Skeletal muscle satellite cell (primary cell): ENCODE measurements at regions not wholly inside any gene's neighbourhood (a gene's known extent, or its start where the extent isn't known, plus 50 kb on each side); places are given as distances from the start of the nearest gene placed in this dataset.

Experiments
- H3K27me3 ChIP-seq: 2 replicates; pipeline ENCODE4 v1.7.0; 2013; ENCODE audit warnings: low read length; ENCODE audit not compliant: control insufficient read depth, insufficient read depth
- H3K36me3 ChIP-seq: 2 replicates; pipeline ENCODE4 v1.7.0; 2013; ENCODE audit warnings: mild to moderate bottlenecking, control low read depth, low read length; ENCODE audit not compliant: insufficient read depth
- H3K4me1 ChIP-seq: 2 replicates; pipeline ENCODE4 v1.7.0; 2013; ENCODE audit warnings: low read length; ENCODE audit not compliant: control insufficient read depth, insufficient read depth
- H3K4me2 ChIP-seq: 2 replicates; pipeline ENCODE4 v1.7.0; 2013; ENCODE audit warnings: mild to moderate bottlenecking, low read length
- H3K4me3 ChIP-seq: 2 replicates; pipeline ENCODE4 v1.7.0; 2013; ENCODE audit warnings: low read length
- H3K9ac ChIP-seq: 2 replicates; pipeline ENCODE4 v1.7.0; 2013; ENCODE audit warnings: mild to moderate bottlenecking, low read depth, low read length, moderate library complexity
- H3K9me3 ChIP-seq: replicated peaks from 2 replicates; pipeline ENCODE4 v1.7.0; 2013; ENCODE audit warnings: mild to moderate bottlenecking, control low read depth, low read length

DNA sequence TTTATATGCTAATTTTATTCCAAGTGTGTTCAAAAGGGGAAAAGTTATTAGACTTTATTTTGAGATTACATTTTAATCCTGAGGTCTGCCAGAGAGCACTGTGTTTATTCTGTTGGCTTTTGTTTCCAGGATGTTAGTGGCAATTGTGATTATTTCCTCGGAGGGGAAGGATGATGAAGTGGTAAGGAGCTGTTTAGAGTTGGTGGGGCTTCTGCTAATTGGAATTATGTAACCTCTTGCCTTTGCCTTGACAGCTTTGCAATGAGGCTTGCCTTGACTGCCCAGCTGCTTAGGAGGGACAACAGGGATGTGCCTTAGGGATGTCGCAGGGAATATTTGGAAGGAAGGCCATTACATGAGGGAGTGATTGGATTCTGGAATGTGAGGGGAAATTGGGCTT lies 89.7 kb upstream of the E2F8 start:
- no peaks in the 10 kb centered on the region for H3K4me1 ChIP-seq
- no peaks in the 10 kb centered on the region for H3K36me3 ChIP-seq
- peaks cover 26% of the 10 kb centered on the region for H3K27me3 ChIP-seq
- no peak overlapping the region for H3K4me3 ChIP-seq
- H3K9ac ChIP-seq: no peak overlapping the region
- H3K4me2 ChIP-seq: no peak overlapping the region
- no peaks in the 10 kb centered on the region for H3K9me3 ChIP-seq

DNA sequence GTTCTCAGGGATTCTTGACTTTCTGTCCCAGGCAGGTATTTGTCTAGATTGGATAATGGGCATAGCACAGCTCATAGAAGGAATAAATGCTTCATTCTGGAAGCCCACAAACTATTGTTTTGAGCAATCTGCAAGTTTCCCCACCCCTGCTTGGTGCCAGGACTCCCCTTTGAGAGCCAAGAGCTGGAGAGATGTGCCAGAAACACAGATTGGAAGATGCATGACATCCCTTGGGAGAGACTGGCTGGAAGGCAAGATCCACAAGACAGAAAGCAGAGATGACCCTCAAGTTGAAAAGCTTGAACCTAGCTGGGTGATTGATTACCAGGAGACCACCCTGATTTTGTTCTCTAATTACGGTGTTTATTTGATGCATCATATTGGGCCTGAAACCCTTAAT lies 89.2 kb upstream of the E2F8 start:
- H3K4me1 ChIP-seq: no peaks in the 10 kb centered on the region
- no peak overlapping the region for H3K4me3 ChIP-seq
- no peak overlapping the region for H3K9ac ChIP-seq
- no peaks in the 10 kb centered on the region for H3K36me3 ChIP-seq
- H3K4me2 ChIP-seq: no peak overlapping the region
- H3K27me3 ChIP-seq: peaks cover 26% of the 10 kb centered on the region
- no peaks in the 10 kb centered on the region for H3K9me3 ChIP-seq

DNA sequence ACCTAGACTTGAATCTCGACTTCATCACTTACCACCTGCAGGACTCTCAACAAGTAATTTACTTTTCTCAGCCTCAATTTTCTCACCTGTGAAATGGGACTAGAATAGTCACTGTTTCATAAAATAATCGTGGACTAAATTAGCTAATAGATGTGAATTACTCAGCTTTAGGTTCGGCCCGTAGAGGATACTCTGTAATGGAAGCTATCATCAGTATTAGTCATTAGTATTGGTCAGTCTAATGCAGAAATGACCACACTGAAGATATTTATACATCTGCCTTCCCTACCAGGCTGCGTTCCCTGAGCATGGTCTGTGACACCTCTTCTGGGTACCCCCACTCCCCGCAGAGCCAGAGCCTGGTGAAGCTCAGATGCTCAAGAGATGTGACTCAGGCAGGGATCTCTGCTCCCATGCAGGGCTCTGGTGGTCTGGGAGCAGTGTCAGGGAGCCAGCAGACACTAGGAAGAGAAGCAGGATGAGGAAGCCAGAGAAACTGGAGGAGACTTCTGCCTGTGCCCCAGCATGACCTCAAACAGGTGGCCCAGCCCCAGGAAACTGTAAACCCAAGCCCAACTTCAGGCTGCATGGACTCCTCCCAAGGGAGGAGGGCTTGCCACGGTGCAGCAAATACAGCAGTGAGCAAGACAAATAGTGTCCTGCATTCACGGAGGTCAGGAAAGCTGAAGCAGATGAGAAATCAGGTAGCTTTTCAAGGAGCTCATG lies 88.0 kb upstream of the E2F8 start:
- Histone ChIP-seq H3K27me3 (peaks cover 32% of the 10 kb centered on the region), H3K9ac (no peak overlapping the region)

DNA sequence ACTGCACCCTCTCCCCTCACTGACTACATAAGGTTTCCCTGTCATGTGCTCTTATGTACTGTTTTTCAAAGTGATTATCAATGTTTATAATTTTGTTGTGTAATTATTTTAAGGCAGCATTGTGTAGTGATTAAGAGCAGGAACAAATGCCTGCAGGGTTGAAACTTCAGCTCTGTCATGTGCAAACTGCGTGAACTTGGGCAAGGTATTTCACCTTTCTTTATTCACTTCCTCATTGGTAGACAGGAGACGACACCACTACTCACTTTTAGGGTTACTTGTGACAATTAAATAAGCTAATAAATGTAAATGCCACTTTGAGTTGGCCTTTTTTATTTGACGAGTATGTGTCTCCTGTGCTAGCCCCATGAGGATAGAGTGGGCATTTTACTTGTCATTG lies 86.5 kb upstream of the E2F8 start:
- Histone ChIP-seq H3K27me3 (peaks cover 36% of the 10 kb centered on the region), H3K4me3 (no peak overlapping the region), H3K4me2 (no peak overlapping the region), H3K4me1 (no peaks in the 10 kb centered on the region), H3K36me3 (no peaks in the 10 kb centered on the region), H3K9ac (no peak overlapping the region), H3K9me3 (no peaks in the 10 kb centered on the region)

More for the DNA sequence above, 88.0 kb upstream of the E2F8 start:
- Histone ChIP-seq H3K4me1 (no peaks in the 10 kb centered on the region), H3K4me3 (no peak overlapping the region), H3K4me2 (no peak overlapping the region), H3K9me3 (no peaks in the 10 kb centered on the region), H3K36me3 (no peaks in the 10 kb centered on the region)

DNA sequence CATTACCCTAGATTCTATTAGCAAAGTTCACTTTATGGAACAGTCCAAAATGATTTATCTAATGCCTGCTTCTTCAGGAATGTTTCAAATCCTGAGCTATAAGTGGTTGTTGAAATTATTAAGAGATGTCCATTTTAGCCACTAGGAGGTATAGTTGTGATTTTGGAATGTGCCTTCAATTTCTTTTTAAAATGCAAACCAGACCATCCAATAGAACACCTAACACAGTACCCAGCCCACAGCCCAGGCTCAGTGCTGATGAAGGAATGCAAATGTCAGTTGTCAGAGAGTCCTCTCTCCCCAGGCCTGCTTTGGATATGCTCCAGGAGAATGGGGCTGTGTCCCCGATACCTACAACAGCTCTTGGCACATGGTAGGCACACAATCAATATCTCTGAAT lies 85.8 kb upstream of the E2F8 start:
- Histone ChIP-seq H3K4me1 (no peaks in the 10 kb centered on the region), H3K36me3 (no peaks in the 10 kb centered on the region), H3K4me2 (no peak overlapping the region), H3K9me3 (no peaks in the 10 kb centered on the region), H3K4me3 (no peak overlapping the region), H3K9ac (no peak overlapping the region), H3K27me3 (peaks cover 43% of the 10 kb centered on the region)

DNA sequence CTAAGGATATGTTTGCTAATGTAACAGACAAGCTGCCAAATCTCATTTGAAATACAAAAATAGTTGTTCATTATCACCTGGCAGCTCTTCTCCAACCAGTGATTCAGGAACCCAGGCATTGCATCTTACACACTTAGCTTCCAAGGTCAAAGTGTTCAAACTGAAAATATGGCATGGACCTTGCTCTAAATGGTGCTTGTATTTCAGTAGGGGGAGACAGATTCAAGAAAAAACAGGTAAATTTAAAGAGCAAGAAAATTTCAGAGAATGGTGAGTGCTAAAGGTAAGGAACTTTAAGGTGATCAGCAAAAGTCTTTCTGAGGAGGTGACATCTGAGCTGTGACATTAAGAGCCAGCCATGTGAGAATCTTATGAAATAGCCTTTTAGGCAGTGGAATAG lies 82.8 kb upstream of the E2F8 start:
- peaks cover 50% of the 10 kb centered on the region for H3K27me3 ChIP-seq
- no peak overlapping the region for H3K9ac ChIP-seq
- H3K9me3 ChIP-seq: no peaks in the 10 kb centered on the region
- no peaks in the 10 kb centered on the region for H3K36me3 ChIP-seq
- no peak overlapping the region for H3K4me3 ChIP-seq
- no peak overlapping the region for H3K4me2 ChIP-seq
- no peaks in the 10 kb centered on the region for H3K4me1 ChIP-seq

DNA sequence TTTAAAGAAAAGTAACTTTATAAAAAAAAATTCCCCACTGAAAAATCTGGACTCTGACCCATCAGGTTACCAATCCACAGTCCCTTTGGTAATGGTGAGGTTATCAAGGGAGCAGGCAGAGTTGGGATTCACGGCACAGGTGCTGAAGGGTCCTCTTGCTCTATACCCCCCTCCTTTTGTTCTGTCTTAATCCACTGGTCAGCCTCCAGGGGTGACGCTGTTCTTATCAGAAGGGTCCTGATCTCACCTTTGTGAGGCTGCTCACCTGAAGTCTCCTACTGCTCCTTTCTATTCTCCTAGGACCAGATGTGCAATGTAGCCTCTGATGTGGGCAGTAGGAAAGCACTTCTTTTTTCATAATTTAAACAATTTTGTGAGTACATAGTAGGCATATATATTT lies 80.6 kb upstream of the E2F8 start:
- H3K36me3 ChIP-seq: no peaks in the 10 kb centered on the region
- H3K9ac ChIP-seq: no peak overlapping the region
- H3K4me1 ChIP-seq: no peaks in the 10 kb centered on the region
- H3K27me3 ChIP-seq: peaks cover 58% of the 10 kb centered on the region
- no peaks in the 10 kb centered on the region for H3K9me3 ChIP-seq
- H3K4me2 ChIP-seq: no peak overlapping the region
- no peak overlapping the region for H3K4me3 ChIP-seq

DNA sequence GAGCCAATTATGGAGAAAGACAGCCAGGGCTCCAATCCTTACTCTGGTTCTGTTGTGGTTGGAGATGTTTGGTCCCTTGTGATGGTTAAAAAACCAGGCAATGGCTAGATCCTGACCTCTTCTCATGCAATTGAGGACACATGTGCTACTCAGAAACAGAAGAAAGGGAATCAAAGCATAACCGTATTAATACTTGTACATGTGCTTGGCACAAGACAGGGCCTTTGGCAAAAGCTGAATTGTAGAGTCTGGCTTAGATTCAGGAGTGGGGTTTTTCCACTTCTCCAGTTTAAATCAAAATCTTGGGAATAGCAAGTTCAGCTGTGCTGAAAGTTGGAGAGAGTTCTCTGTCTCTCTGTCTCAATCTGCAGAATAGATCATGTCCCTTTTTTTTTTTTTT lies 80.1 kb upstream of the E2F8 start:
- Histone ChIP-seq H3K4me3 (no peak overlapping the region), H3K4me1 (no peaks in the 10 kb centered on the region), H3K27me3 (peaks cover 58% of the 10 kb centered on the region), H3K9ac (no peak overlapping the region), H3K4me2 (no peak overlapping the region), H3K36me3 (no peaks in the 10 kb centered on the region), H3K9me3 (no peaks in the 10 kb centered on the region)

DNA sequence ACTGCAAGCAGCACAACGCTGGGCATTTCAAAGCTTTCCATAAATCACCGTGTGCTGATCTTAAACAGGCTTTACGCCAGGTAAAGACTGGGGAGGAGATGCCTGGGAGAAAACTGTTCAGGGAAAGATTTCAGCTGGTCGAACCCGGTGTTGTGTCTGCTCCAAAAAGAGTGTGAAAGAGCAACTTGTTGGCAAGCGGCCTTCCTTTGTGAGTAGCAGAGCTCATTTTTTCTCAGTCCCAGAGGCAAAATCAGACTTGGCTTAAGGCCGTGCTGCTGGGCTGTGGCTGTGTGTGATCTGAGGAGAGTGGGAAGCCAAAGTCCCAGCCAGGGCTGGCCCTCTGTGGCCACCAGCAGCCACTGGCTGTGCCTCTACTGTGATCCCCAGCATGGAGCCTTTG lies 75.7 kb upstream of the E2F8 start:
- Histone ChIP-seq H3K36me3 (no peaks in the 10 kb centered on the region), H3K4me3 (no peak overlapping the region), H3K9me3 (no peaks in the 10 kb centered on the region), H3K4me1 (no peaks in the 10 kb centered on the region), H3K27me3 (peaks cover 50% of the 10 kb centered on the region), H3K4me2 (no peak overlapping the region), H3K9ac (no peak overlapping the region)

DNA sequence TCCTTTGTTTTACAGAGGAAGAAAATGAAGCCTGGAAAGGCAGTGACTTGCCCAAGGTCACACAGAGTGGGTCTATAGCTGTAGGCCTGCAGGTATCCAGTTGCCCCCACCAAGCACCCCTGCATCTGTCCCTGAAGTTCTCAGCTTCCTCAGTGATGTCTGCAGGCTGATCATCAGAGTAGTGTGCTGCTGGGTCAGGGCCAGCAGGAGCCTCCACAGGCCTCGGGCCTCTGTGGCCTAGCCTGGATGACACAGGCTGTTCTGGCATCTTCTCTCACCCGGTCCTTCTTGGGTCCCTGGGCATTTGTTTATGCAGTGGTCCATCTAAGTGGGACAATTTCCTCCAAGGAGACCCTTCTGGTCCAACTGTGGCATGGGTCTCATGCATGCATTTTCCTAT lies 74.8 kb upstream of the E2F8 start:
- no peaks in the 10 kb centered on the region for H3K36me3 ChIP-seq
- H3K4me2 ChIP-seq: no peak overlapping the region
- no peak overlapping the region for H3K9ac ChIP-seq
- no peaks in the 10 kb centered on the region for H3K9me3 ChIP-seq
- no peaks in the 10 kb centered on the region for H3K4me1 ChIP-seq
- H3K4me3 ChIP-seq: no peak overlapping the region
- H3K27me3 ChIP-seq: peaks cover 42% of the 10 kb centered on the region

DNA sequence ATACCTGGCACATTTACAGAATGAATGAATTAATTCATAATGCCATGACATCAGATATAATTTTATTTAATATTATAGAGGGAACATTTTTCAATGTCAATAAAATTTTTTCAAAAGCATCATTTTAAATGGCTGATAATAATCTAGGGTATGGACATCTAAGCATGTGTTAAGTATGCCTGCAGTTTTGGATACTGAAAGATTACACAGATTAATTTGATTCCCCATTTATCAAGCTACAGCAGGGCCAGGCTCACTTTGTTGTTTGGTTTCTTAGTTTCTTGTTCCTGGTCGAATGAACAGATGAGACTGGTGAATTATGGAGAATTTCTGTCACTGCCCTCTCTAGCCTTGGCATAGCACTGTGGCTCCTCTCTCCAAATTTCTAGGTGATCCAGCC lies 72.4 kb upstream of the E2F8 start:
- no peak overlapping the region for H3K4me2 ChIP-seq
- no peak overlapping the region for H3K4me3 ChIP-seq
- H3K27me3 ChIP-seq: peaks cover 40% of the 10 kb centered on the region
- H3K9ac ChIP-seq: no peak overlapping the region
- H3K4me1 ChIP-seq: no peaks in the 10 kb centered on the region
- no peaks in the 10 kb centered on the region for H3K9me3 ChIP-seq
- H3K36me3 ChIP-seq: no peaks in the 10 kb centered on the region

DNA sequence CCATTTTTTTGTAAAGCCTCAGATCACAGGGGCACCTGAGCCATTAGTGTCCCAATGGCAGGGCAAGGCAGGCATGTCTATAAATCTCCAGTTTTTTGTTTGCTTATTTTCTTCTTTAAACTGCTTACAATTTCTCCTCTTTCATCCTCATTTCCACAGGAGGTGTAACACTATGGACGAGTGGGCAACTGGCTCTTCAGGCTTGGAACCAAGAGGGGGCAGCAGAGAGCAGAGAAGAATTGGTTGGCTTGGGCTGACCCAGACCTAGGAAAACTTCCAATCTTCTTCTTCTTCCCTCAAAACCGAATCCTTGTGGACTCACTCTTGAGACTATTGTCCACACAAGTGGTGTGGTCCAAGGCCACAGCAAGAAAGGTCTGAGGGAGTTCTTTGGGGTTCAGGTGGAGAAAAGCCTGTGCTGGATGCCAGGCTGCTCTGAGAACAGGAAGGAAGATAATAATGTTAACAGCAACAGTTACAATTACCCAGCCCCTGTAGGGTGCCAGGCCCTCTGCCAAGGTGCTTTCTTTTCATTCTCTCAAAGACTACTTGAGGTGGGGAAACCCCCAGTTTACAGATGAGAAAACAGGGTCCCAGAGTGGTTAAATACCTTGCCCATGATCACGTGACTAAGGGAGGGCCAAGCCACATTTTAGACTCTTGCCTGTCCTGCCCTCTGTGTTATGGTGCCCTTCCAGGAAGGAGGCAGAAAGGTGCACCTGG lies 70.7 kb upstream of the E2F8 start:
- Histone ChIP-seq H3K4me3 (no peak overlapping the region), H3K9me3 (no peaks in the 10 kb centered on the region), H3K27me3 (peaks cover 52% of the 10 kb centered on the region), H3K9ac (no peak overlapping the region), H3K36me3 (no peaks in the 10 kb centered on the region), H3K4me2 (no peak overlapping the region), H3K4me1 (no peaks in the 10 kb centered on the region)
